ENCODE measurements at regions not wholly inside any gene's neighbourhood (a gene's known extent, or its start where the extent isn't known, plus 50 kb on each side); places are given as distances from the start of the nearest gene placed in this dataset.

- Mint-ChIP-seq H3K4me1 (ENCODE audit: low read depth) (peaks cover 30% of the 10 kb centered on the region), H3K27ac (no peak overlapping the region), H3K4me3 (no peak overlapping the region), H3K9me3 (no peaks in the 10 kb centered on the region), H3K27me3 (ENCODE audit: low read depth) (peaks cover 11% of the 10 kb centered on the region), H3K36me3 (ENCODE audit: low read depth) (peaks cover 7% of the 10 kb centered on the region)
These were observed 91.4 kb downstream of the NFKBIZ start for GRCh38 chr3:101940521-101941317.

GRCh38 chr3:101941318-101942040 lies 92.2 kb downstream of the NFKBIZ start:
- Mint-ChIP-seq H3K27ac (no peak overlapping the region), H3K36me3 (ENCODE audit: low read depth) (peaks cover 7% of the 10 kb centered on the region), H3K9me3 (no peaks in the 10 kb centered on the region), H3K27me3 (ENCODE audit: low read depth) (peaks cover 16% of the 10 kb centered on the region), H3K4me1 (ENCODE audit: low read depth) (peaks cover 32% of the 10 kb centered on the region), H3K4me3 (no peak overlapping the region)

DNA sequence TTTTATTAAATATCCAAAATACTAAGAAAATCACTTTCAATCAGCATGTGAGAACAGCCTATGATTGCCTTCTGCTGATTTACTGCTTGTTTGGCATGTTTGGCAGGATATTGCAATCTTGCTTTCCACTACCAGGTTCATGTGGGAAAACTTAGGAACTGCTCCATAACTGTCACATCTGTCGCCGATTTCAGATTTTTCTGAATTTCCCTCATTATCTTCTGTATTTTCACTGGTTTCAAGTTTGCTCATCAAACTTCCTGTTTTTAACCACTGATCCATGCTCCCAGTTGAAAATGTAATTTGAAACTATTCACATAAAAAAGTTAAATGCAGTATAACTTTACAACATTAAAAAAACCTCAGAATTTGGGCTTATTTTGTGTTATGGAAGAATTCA lies 93.0 kb downstream of the NFKBIZ start:
- Mint-ChIP-seq H3K4me1 (ENCODE audit: low read depth) (peaks cover 24% of the 10 kb centered on the region), H3K4me3 (peak overlapping the region; percentile 22), H3K27ac (no peak overlapping the region), H3K27me3 (ENCODE audit: low read depth) (peaks cover 11% of the 10 kb centered on the region), H3K9me3 (no peaks in the 10 kb centered on the region), H3K36me3 (ENCODE audit: low read depth) (peaks cover 2% of the 10 kb centered on the region)

GRCh38 chr3:101943029-101943428 lies 93.7 kb downstream of the NFKBIZ start:
- Mint-ChIP-seq H3K4me3 (no peak overlapping the region), H3K9me3 (peaks cover 2% of the 10 kb centered on the region), H3K27me3 (ENCODE audit: low read depth) (peaks cover 13% of the 10 kb centered on the region), H3K27ac (no peak overlapping the region), H3K4me1 (ENCODE audit: low read depth) (peaks cover 21% of the 10 kb centered on the region), H3K36me3 (ENCODE audit: low read depth) (peaks cover 4% of the 10 kb centered on the region)

GRCh38 chr3:101944308-101944707 lies 95.0 kb downstream of the NFKBIZ start:
- Mint-ChIP-seq H3K27me3 (ENCODE audit: low read depth) (peaks cover 14% of the 10 kb centered on the region), H3K9me3 (peaks cover 3% of the 10 kb centered on the region), H3K36me3 (ENCODE audit: low read depth) (peaks cover 4% of the 10 kb centered on the region), H3K27ac (no peak overlapping the region), H3K4me1 (ENCODE audit: low read depth) (peaks cover 21% of the 10 kb centered on the region), H3K4me3 (no peak overlapping the region)

DNA sequence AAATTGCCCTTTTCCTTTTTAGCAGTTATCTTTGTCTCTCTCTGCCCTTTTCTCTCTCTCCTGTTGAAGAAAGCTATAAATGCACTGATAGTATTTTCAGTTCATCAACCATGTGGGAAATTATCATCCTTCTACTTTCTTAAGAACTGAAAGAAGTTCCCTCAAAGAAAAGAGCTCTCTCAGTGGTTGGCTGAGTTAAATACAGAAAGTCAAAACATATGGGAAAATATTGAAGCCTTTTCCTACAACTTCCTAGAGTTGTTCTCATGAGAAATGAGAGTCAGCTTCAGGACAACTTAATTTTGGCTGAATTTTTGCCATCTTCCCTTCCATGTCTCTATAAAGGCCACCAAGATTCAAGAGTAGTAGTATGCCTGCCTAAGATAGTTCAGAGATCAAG lies 96.7 kb downstream of the NFKBIZ start:
- H3K36me3 Mint-ChIP-seq (ENCODE audit: low read depth): peaks cover 4% of the 10 kb centered on the region
- H3K4me3 Mint-ChIP-seq: no peak overlapping the region
- no peak overlapping the region for H3K27ac Mint-ChIP-seq
- H3K4me1 Mint-ChIP-seq (ENCODE audit: low read depth): peaks cover 29% of the 10 kb centered on the region
- H3K9me3 Mint-ChIP-seq: peaks cover 3% of the 10 kb centered on the region
- H3K27me3 Mint-ChIP-seq (ENCODE audit: low read depth): peaks cover 21% of the 10 kb centered on the region

- no peak overlapping the region for H3K27ac Mint-ChIP-seq
- H3K4me3 Mint-ChIP-seq: no peak overlapping the region
- peaks cover 3% of the 10 kb centered on the region for H3K9me3 Mint-ChIP-seq
- H3K36me3 Mint-ChIP-seq (ENCODE audit: low read depth): peaks cover 4% of the 10 kb centered on the region
- peaks cover 26% of the 10 kb centered on the region for H3K4me1 Mint-ChIP-seq (ENCODE audit: low read depth)
- peaks cover 23% of the 10 kb centered on the region for H3K27me3 Mint-ChIP-seq (ENCODE audit: low read depth)
These were observed 97.6 kb downstream of the NFKBIZ start for GRCh38 chr3:101946906-101947305.

GRCh38 chr3:101950510-101950909 lies 101.2 kb downstream of the NFKBIZ start:
- Mint-ChIP-seq H3K4me3 (no peak overlapping the region), H3K27ac (no peak overlapping the region), H3K27me3 (ENCODE audit: low read depth) (peaks cover 31% of the 10 kb centered on the region), H3K36me3 (ENCODE audit: low read depth) (peaks cover 2% of the 10 kb centered on the region), H3K4me1 (ENCODE audit: low read depth) (peaks cover 14% of the 10 kb centered on the region), H3K9me3 (peaks cover 3% of the 10 kb centered on the region)

- H3K27ac Mint-ChIP-seq: no peak overlapping the region
- H3K27me3 Mint-ChIP-seq (ENCODE audit: low read depth): peaks cover 29% of the 10 kb centered on the region
- peaks cover 2% of the 10 kb centered on the region for H3K36me3 Mint-ChIP-seq (ENCODE audit: low read depth)
- peaks cover 3% of the 10 kb centered on the region for H3K9me3 Mint-ChIP-seq
- no peak overlapping the region for H3K4me3 Mint-ChIP-seq
- H3K4me1 Mint-ChIP-seq (ENCODE audit: low read depth): peaks cover 8% of the 10 kb centered on the region
These were observed 101.8 kb downstream of the NFKBIZ start for GRCh38 chr3:101950985-101951733.

- Mint-ChIP-seq H3K27ac (no peak overlapping the region), H3K36me3 (ENCODE audit: low read depth) (no peaks in the 10 kb centered on the region), H3K4me1 (ENCODE audit: low read depth) (peaks cover 7% of the 10 kb centered on the region), H3K27me3 (ENCODE audit: low read depth) (peaks cover 32% of the 10 kb centered on the region), H3K4me3 (no peak overlapping the region), H3K9me3 (no peaks in the 10 kb centered on the region)
These were observed 105.0 kb downstream of the NFKBIZ start for GRCh38 chr3:101954361-101954760.

GRCh38 chr3:101954936-101955335 lies 105.6 kb downstream of the NFKBIZ start:
- peaks cover 7% of the 10 kb centered on the region for H3K4me1 Mint-ChIP-seq (ENCODE audit: low read depth)
- H3K9me3 Mint-ChIP-seq: no peaks in the 10 kb centered on the region
- H3K27ac Mint-ChIP-seq: no peak overlapping the region
- H3K27me3 Mint-ChIP-seq (ENCODE audit: low read depth): peaks cover 32% of the 10 kb centered on the region
- H3K4me3 Mint-ChIP-seq: no peak overlapping the region
- H3K36me3 Mint-ChIP-seq (ENCODE audit: low read depth): no peaks in the 10 kb centered on the region

DNA sequence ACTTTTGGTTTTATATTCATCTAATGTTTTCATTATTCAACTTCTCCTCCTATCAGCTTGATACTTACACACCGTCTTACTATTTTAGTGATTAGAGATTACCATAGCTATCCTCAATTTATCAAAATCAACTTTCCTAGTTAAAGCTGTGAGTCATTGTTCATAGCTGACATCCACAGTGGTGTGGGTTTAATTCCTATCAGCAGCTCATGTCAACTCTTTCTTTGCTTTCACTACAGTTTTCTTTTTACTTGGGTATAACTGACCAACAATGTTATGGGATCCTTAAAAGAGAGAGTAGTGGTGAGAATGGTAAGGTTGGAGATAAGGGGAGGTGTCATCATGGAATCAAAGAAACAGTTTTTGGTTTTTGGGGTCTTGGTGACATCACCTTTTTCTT lies 112.7 kb downstream of the NFKBIZ start:
- no peak overlapping the region for H3K4me3 Mint-ChIP-seq
- H3K36me3 Mint-ChIP-seq (ENCODE audit: low read depth): no peaks in the 10 kb centered on the region
- no peak overlapping the region for H3K27ac Mint-ChIP-seq
- H3K27me3 Mint-ChIP-seq (ENCODE audit: low read depth): peaks cover 6% of the 10 kb centered on the region
- peaks cover 1% of the 10 kb centered on the region for H3K9me3 Mint-ChIP-seq
- H3K4me1 Mint-ChIP-seq (ENCODE audit: low read depth): peaks cover 15% of the 10 kb centered on the region

- Mint-ChIP-seq H3K4me3 (no peak overlapping the region), H3K27ac (no peak overlapping the region)
These were observed 114.6 kb downstream of the NFKBIZ start for GRCh38 chr3:101963902-101964362.

GRCh38 chr3:101964861-101965260 lies 115.5 kb downstream of the NFKBIZ start:
- no peak overlapping the region for H3K27ac Mint-ChIP-seq
- peaks cover 11% of the 10 kb centered on the region for H3K36me3 Mint-ChIP-seq (ENCODE audit: low read depth)
- H3K27me3 Mint-ChIP-seq (ENCODE audit: low read depth): peaks cover 10% of the 10 kb centered on the region
- peaks cover 15% of the 10 kb centered on the region for H3K4me1 Mint-ChIP-seq (ENCODE audit: low read depth)
- H3K4me3 Mint-ChIP-seq: no peak overlapping the region
- H3K9me3 Mint-ChIP-seq: peaks cover 26% of the 10 kb centered on the region

More at GRCh38 chr3:101963902-101964362, 114.6 kb downstream of the NFKBIZ start:
- Mint-ChIP-seq H3K9me3 (peaks cover 20% of the 10 kb centered on the region), H3K4me1 (ENCODE audit: low read depth) (peaks cover 15% of the 10 kb centered on the region), H3K27me3 (ENCODE audit: low read depth) (peaks cover 8% of the 10 kb centered on the region), H3K36me3 (ENCODE audit: low read depth) (peaks cover 9% of the 10 kb centered on the region)

Measured in T-helper 1 cell treated with Interleukin-12 subunit alpha and Interleukin-12 subunit beta and Interleukin-4 antibody, amounts not matched to agents 30 μg/mL and 1 μg/mL, for 36 hours (primary cell).